ENCODE measurements at regions not wholly inside any gene's neighbourhood (a gene's known extent, or its start where the extent isn't known, plus 50 kb on each side); places are given as distances from the start of the nearest gene placed in this dataset.

- no peak for TF ChIP-seq CTCF (conservative IDR thresholded peaks at IDR 0.05; ENCODE audit: low read length)
- TF ChIP-seq EZH2phosphoT487 (IDR thresholded peaks at IDR 0.05; ENCODE audit: borderline replicate concordance, low read depth, low read length) = no peak
Observed at GRCh38 chr2:193690572-193690971, 1495.8 kb upstream of the TMEFF2 start.
